ENCODE measurements at regions not wholly inside any gene's neighbourhood (a gene's known extent, or its start where the extent isn't known, plus 50 kb on each side); places are given as distances from the start of the nearest gene placed in this dataset.
"Not testable (repeated sequence)": the region's sequence is repeated elsewhere in the genome, so short reads cannot be mapped to it uniquely, and the experiment has no call there.

DNA sequence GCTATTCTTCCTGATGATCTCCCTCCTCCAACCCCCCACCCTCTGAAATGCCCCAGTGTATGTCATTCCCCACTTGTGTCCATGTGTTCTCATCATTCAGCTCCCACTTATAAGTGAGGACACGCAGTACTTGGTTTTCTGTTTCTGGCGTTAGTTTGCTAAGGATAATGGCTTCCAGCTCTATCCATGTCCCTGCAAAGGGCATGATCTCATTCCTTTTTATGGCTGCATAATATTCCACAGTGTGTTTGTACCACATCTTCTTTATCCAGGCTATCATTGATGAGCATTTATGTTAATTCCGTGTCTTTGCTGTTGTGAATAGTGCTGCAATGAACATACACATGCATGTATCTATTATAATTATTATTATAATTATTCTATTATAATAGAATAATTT lies 169.3 kb downstream of the VSIG4 start:
- TF ChIP-seq, protein P1, sequence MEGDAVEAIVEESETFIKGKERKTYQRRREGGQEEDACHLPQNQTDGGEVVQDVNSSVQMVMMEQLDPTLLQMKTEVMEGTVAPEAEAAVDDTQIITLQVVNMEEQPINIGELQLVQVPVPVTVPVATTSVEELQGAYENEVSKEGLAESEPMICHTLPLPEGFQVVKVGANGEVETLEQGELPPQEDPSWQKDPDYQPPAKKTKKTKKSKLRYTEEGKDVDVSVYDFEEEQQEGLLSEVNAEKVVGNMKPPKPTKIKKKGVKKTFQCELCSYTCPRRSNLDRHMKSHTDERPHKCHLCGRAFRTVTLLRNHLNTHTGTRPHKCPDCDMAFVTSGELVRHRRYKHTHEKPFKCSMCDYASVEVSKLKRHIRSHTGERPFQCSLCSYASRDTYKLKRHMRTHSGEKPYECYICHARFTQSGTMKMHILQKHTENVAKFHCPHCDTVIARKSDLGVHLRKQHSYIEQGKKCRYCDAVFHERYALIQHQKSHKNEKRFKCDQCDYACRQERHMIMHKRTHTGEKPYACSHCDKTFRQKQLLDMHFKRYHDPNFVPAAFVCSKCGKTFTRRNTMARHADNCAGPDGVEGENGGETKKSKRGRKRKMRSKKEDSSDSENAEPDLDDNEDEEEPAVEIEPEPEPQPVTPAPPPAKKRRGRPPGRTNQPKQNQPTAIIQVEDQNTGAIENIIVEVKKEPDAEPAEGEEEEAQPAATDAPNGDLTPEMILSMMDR (IDR thresholded peaks at IDR 0.05; ENCODE audit: borderline replicate concordance, extremely low read depth, low read length, poor library complexity, severe bottlenecking), result not testable (repeated sequence)
- TF ChIP-seq EZH2 (IDR thresholded peaks at IDR 0.05; ENCODE audit: borderline replicate concordance, low read depth, low read length, severe bottlenecking), result not testable (repeated sequence)
